ENCODE measurements at regions not wholly inside any gene's neighbourhood (a gene's known extent, or its start where the extent isn't known, plus 50 kb on each side); places are given as distances from the start of the nearest gene placed in this dataset.

GRCh38 chr14:85873006-85873405, 343.1 kb downstream of the FLRT2 start:
- TF ChIP-seq POLR2A (IDR thresholded peaks at IDR 0.05) (no peak), CTCF (IDR thresholded peaks at IDR 0.05) (no peak)
- Histone ChIP-seq H3K36me3 (no peaks in the 10 kb centered on the region), H3K4me1 (no peaks in the 10 kb centered on the region), H3K9me3 (no peaks in the 10 kb centered on the region), H3K27ac (no peak overlapping the region), H3K27me3 (no peaks in the 10 kb centered on the region), H3K4me3 (replicated peaks in 1 of 3) (no peak overlapping the region)
- WGBS, 2 donors: 63 to 70% methylated on average over 6 of the region's 6 CpGs
- intact Hi-C loops (cut with DNase I): no loop called here
- no peak for DNase-seq

DNA sequence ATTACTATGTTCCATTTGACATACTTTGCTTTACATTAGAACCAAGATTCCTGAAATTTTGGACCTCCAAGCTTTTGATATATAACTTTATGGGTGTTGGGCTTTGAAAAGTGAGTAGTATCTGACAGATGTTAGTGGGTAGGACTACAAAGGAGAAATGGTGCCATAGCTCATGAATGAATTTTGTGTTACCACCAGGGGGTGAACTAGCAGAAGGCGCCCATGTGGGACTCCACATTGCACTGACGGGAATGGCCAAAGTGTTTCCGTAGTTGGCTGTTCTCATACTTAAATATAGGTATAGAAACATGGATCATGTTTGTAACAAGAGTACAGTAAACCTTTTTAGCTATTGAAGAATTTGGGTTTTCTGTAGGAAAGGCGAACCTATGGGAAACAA, 337.5 kb downstream of the FLRT2 start:
- H3K9me3 ChIP-seq: no peaks in the 10 kb centered on the region
- 80 to 83% methylated on average over 4 of the region's 4 CpGs for WGBS, 2 donors

DNA sequence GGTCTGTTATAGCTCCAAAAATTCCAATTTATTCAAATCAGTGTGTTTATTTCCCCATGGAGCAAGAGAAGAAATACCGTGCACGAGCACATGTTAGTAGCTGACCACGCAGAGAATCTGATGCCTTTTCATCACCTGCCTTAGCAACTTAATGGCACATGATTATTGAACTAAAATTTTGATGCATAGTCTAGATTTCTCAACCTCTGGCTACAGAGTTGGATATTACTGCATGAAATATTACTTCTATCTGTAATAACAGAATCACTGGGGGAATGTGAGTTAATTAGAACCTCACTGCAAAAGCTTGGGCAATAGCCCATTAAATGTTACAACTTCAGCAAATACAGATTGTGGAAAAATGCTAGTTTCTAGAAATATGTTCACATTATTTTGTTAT, 335.8 kb downstream of the FLRT2 start:
- WGBS, 2 donors: 79 to 88% methylated on average over 3 of the region's 3 CpGs
- no peaks in the 10 kb centered on the region for H3K4me1 ChIP-seq
- DNase-seq: no peak
- no peaks in the 10 kb centered on the region for H3K27me3 ChIP-seq
- TF ChIP-seq POLR2A (IDR thresholded peaks at IDR 0.05) (no peak), CTCF (IDR thresholded peaks at IDR 0.05) (no peak)
- intact Hi-C loops (cut with DNase I): no loop called here
- no peak overlapping the region for H3K4me3 ChIP-seq (replicated peaks in 1 of 3)
- no peaks in the 10 kb centered on the region for H3K9me3 ChIP-seq
- no peak overlapping the region for H3K27ac ChIP-seq
- H3K36me3 ChIP-seq: no peaks in the 10 kb centered on the region

More for the DNA sequence above, 337.5 kb downstream of the FLRT2 start:
- DNase-seq: no peak
- TF ChIP-seq CTCF (IDR thresholded peaks at IDR 0.05): no peak
- Histone ChIP-seq H3K27ac (no peak overlapping the region), H3K4me1 (no peaks in the 10 kb centered on the region), H3K36me3 (no peaks in the 10 kb centered on the region), H3K4me3 (replicated peaks in 1 of 3) (no peak overlapping the region), H3K27me3 (no peaks in the 10 kb centered on the region)
- intact Hi-C loops (cut with DNase I): no loop called here

GRCh38 chr14:85858634-85859033, 328.7 kb downstream of the FLRT2 start:
- no peak for TF ChIP-seq CTCF (IDR thresholded peaks at IDR 0.05)
- no peak for TF ChIP-seq POLR2A (IDR thresholded peaks at IDR 0.05)
- no peak for DNase-seq
- no peaks in the 10 kb centered on the region for H3K36me3 ChIP-seq
- no peaks in the 10 kb centered on the region for H3K27me3 ChIP-seq
- H3K4me1 ChIP-seq: no peaks in the 10 kb centered on the region
- no peak overlapping the region for H3K4me3 ChIP-seq (replicated peaks in 1 of 3)
- no peaks in the 10 kb centered on the region for H3K9me3 ChIP-seq
- intact Hi-C loops (cut with DNase I): no loop called here
- WGBS, 2 donors: 80 to 87% methylated on average over 2 of the region's 2 CpGs
- no peak overlapping the region for H3K27ac ChIP-seq

DNA sequence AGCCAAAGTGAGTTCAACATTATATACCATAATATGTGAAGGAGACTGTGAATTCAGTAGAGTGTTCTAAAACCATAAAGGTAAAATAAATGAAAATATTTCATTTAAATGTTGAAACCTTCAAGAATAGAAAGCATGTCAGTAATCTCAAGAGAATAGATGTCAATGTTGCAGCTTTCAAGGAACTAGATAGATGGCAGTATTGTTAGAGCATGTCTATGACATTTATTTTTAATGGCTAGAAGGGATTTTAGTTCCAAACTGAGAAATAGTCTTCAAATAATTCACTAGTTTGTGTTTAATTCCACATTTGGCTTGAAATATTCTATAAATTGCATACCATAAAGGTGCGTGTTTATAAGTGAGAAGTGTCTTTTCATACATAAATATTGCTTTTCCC, 326.5 kb downstream of the FLRT2 start:
- Histone ChIP-seq H3K4me3 (replicated peaks in 1 of 3) (no peak overlapping the region), H3K36me3 (no peaks in the 10 kb centered on the region), H3K27me3 (no peaks in the 10 kb centered on the region), H3K9me3 (no peaks in the 10 kb centered on the region), H3K4me1 (no peaks in the 10 kb centered on the region), H3K27ac (no peak overlapping the region)
- TF ChIP-seq CTCF (IDR thresholded peaks at IDR 0.05) (peak in 1 of 6 experiments; percentile 22), POLR2A (IDR thresholded peaks at IDR 0.05) (no peak)
- intact Hi-C loops (cut with DNase I): no loop called here
- DNase-seq: no peak
- WGBS, 2 donors: 83 to 98% methylated on average over 1 of the region's 1 CpG

All from thyroid gland (tissue), 4 donors.